NCI-H2107 treated with DMSO at 0.1 percent for 48 hours (cell line): ENCODE measurements at regions not wholly inside any gene's neighbourhood (a gene's known extent, or its start where the extent isn't known, plus 50 kb on each side); places are given as distances from the start of the nearest gene placed in this dataset.
"Not testable (repeated sequence)": the region's sequence is repeated elsewhere in the genome, so short reads cannot be mapped to it uniquely, and the experiment has no call there.

Source experiments
- DNase-seq: peaks from one replicate; lab custom pipeline; 2025; ENCODE audit not compliant: unreplicated experiment; lab: John Stamatoyannopoulos, UW

DNA sequence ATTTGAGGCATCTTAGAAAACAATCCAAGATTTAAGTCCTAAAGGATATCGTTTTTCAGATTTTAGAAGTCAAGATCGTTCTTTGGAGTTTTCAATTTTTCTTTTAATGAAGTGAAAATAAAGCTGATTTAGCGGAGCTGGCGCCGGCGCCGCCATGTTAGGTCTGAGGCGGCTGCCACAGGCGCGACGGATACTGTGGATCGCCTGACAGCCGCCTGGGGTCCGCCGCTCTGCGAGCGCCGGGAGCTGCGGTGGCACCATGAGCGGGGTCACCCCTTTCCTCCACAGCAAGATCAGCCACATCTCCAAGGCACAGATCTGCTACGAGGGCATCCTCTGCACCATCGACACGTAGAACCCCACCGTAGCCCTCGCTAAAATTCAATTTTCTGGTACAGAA is 247.2 kb downstream of the GJA1 start:
- DNase-seq: no peak

DNA sequence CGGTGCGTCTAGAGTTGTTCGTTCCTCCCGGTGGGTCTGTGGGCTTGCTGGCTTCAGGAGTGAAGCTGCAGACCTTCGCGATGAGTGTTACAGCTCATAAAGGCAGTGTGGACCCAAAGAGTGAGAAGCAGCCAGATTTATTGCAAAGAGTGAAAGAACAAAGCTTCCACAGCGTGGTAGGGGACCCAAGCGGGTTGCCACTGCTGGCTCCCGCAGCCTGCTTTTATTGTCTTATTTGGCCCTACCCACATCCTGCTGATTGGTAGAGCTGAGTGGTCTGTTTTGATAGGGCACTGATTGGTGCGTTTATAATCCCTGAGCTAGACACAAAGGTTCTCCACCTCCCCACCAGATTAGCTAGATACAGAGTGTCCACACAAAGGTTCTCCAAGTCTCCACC is 250.4 kb downstream of the GJA1 start:
- DNase-seq: not testable (repeated sequence)

DNA sequence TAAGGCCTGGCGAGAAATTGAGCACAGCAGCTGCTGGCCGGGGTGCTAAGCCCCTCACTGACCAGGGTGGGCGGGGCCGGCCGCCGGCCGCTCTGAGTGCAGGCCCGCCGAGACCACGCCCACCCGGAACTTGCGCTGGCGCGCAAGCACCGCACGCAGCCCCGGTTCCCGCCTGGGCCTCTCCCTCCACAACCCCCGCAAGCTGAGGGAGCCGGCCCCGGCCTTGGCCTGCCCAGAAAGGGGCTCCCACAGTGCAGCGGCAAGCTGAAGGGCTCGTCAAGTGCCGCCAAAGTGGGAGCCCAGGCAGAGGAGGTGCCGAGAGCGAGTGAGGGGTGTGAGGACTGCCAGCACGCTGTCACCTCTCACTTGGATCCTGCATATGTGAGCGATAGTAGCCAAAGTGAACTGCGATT is 251.2 kb downstream of the GJA1 start:
- DNase-seq: no peak

- DNase-seq: peak; percentile 68
Observed at GRCh38 chr6:121688974-121689373, 253.5 kb downstream of the GJA1 start.

DNA sequence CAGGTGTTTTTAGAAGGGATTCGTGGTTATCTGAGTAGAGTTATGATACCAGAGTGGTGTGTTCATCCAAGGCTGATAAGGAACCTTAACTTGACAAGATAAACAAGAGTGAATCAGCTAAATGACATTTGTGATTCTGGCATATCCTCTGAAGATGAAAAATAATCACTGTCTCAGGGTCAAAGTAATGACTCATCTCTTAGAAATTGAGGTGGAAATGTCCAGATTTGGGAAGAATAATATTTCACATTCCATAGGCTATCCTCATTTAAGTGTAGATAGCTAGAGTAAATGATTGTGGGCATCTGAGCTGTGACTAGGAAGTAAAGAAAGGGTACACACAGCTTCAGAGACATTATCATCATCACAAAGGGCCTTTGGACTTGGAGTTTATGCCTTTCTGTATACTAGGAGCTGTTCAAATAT is 255.7 kb downstream of the GJA1 start:
- DNase-seq: no peak

- DNase-seq: no peak
Observed at GRCh38 chr6:121694389-121694788, 258.9 kb downstream of the GJA1 start.

DNA sequence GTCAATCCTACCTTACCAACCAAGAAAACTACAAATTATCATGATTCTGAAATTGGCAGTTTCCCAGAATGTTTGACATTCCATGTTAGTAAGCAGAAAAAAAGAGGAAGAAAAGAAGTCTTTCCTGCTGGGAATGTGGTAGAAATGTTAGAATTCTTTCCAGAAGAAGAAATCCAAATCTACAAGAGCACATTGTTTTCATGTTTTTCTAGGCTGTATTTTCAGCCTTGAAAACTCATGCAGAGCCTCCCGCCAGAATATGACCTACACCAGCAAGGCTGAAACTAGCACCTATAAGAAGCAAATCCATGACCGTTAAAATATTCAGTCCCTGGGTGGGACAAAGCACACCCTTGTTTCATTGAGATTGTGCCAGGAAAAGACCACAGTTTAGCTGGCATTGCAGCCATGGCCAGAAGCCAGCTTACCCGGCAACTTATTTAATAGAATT is 259.4 kb downstream of the GJA1 start:
- DNase-seq: no peak

- DNase-seq: no peak
Observed at GRCh38 chr6:121695329-121695728, 259.9 kb downstream of the GJA1 start.

- DNase-seq: no peak
Observed at GRCh38 chr6:121697921-121698320, 262.5 kb downstream of the GJA1 start.

GRCh38 chr6:121698617-121699016 is 263.2 kb downstream of the GJA1 start:
- DNase-seq: no peak

GRCh38 chr6:121703129-121703528 is 267.7 kb downstream of the GJA1 start:
- not testable (repeated sequence) for DNase-seq

- no peak for DNase-seq
Observed at GRCh38 chr6:121711472-121711871, 276.0 kb downstream of the GJA1 start.

DNA sequence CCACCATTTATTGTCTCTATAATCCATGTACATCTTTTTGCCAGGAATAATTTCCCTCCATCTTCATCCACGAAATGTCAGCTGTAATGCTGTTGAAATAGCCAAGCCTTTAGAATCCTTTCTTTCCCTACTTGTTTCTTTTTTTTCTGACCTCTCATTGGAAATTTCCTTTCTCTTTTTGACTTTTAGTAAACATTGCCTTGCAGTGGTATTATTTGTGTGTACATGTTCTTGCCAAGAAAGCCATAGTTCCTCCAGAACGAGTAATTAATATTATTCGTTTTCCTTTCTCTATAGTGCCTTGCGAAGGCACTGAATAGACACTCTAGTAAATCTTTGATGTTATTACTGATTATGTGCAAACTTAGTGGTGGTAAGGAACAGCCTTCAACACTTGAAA is 282.2 kb downstream of the GJA1 start:
- no peak for DNase-seq

- not testable (repeated sequence) for DNase-seq
Observed at GRCh38 chr6:121720867-121721266, 285.4 kb downstream of the GJA1 start.

GRCh38 chr6:121723623-121724022 is 288.2 kb downstream of the GJA1 start:
- no peak for DNase-seq

- no peak for DNase-seq
Observed at GRCh38 chr6:121724576-121724975, 289.1 kb downstream of the GJA1 start.

DNA sequence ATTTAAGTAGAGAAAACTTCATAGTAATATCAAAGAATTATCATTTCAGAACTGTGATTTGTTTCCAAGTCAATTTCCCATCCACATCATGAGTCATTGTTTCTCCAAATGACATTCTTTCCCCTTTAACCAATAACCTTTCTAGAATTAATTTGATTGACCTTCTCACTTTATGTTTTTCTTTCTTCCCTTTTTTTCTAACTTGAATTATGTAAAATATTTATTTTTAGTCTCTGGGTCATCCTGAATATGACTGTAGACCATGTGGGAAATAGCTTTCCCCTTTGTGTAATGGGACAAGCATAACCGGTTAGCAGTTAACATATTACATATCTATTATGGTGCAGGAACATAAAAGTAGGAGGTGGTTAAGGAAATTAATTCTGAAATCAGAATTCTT is 291.1 kb downstream of the GJA1 start:
- no peak for DNase-seq

GRCh38 chr6:121730616-121731015 is 295.2 kb downstream of the GJA1 start:
- no peak for DNase-seq

DNA sequence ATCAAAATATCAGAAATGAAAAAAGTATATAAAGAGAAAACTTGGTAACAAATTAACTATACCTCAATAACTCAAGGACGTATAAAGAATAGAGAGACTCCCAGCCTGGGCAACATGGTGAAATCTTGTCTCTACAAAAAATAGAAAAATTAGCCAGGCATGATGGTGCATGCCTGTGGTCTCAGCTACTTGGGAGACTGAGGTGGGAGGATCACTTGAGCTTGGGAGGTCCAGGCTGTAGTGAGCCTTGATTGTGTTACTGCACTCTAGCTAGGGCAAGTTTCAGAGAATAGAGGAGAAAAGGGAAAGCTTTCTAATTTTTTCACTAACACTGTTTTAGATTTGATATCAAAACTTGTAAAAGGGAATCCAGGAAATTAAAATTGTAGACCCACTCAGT is 295.9 kb downstream of the GJA1 start:
- DNase-seq: no peak

DNA sequence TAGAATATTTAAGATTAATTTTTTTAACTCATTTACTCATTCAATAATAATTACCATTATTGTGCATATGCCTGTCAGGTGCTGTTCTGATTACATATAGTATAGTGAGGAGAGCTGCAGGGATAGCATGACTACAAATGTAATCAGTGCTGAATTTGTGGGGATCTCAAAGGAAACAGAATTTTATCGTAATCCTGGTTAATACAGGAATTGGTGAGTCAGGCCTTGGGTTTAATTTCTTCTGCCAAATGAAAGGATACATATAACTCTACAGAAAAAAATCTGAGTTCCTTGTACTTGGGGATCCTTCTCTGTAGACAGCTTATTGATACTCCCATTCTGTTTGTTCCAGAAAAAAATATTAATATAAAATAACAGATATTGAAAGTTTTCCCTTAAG is 297.2 kb downstream of the GJA1 start:
- DNase-seq: no peak

DNA sequence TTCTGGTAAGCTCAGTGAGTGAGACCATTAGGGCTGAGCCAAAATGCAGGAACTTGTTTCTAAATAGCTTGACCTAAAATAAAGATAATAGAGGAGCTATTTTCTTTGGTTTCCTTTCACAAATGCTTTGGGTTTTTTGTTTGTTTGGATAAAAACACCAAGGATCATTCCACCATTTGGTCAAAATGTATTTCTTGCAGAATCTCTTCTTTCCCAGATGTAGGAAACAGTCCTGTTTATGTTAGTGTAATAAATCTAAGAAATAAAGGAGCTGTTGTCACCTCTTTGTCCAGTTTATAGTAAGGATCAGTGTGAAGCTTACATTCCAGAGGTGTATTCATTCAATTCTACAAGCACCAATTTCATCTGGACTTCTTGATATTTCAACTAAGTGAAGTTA is 297.8 kb downstream of the GJA1 start:
- no peak for DNase-seq

DNA sequence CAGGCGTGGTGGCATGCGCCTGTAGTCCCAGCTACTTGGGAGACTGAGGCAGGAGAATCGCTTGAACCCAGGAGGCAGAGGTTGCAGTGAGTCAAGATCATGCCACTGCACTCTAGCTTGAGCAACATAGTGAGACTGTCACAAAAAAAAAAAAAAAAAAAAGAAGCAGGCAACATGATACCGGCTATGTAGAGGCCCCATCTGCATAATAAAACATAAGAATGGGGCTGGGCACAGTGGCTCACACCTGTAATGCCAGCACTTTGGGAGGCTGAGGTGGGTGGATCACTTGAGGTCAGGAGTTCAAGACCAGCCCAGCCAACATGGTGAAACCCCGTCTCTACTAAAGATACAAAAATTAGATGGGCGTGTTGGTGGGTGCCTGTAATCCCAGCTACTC is 304.7 kb downstream of the GJA1 start:
- not testable (repeated sequence) for DNase-seq

DNA sequence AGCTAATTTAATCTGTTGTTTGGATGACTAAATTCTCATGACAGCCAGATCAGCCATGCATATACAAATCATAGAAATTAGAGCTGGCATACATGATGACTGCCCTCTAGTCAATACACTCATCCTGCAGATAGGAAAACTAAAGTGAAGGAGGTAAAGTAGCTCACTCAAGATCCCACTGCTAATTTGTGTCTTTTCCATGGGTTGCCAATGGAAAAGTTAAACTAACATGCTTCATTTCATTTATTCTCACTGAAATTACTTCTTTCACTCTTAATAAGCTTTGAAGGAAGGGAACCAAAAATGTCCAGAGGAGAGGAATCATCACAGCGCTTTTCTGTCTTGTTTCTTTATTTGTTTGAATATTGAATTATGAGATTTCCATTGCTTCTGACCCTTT is 308.2 kb downstream of the GJA1 start:
- DNase-seq: no peak

DNA sequence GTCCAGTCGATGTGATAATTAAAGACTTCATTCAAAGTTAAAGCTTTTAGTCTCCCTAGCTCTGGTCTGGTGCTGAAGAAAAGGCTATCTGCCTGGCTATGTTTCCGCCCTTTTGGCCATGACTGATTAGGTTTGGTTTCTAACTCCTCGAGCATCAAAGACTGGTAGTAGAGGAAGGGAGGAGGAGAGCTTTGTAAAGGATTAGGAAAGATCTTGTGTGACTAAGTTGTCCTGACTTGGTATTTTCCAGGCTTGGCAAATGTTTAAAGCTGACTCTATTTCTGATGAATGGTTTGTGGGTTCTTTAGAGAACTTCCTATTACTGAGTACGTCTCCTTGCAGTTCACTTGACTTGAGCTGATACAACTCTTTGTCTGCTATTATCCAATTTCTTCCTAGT is 312.9 kb downstream of the GJA1 start:
- DNase-seq: no peak
